ENCODE measurements at regions not wholly inside any gene's neighbourhood (a gene's known extent, or its start where the extent isn't known, plus 50 kb on each side); places are given as distances from the start of the nearest gene placed in this dataset.

- Histone ChIP-seq H2AFZ (ENCODE audit: low read depth, low read length) (peak overlapping the region; percentile 45; the same call in 1 of the 2 replicates), H3K27me3 (ENCODE audit: control insufficient read depth in 2 of 2, insufficient read depth in 2 of 2, low read length in 2 of 2) (no peaks in the 10 kb centered on the region), H4K20me1 (replicated peaks; ENCODE audit: control insufficient read depth, insufficient read depth, low read length) (no peaks in the 10 kb centered on the region), H3K4me3 (peak overlapping the region; percentile 24), H3K9me3 (replicated peaks; ENCODE audit: control insufficient read depth, insufficient read depth, low read depth, low read length) (no peaks in the 10 kb centered on the region), H3K27ac (ENCODE audit: extremely low read depth, low read depth, low read length) (peak overlapping the region; percentile 43; the same call in 1 of the 3 replicates), H3K36me3 (ENCODE audit: control insufficient read depth, insufficient read depth, low read length) (no peaks in the 10 kb centered on the region), H3K9ac (ENCODE audit: insufficient read depth in 1 of 2, low read depth in 2 of 2, low read length in 2 of 2) (peak overlapping the region in 1 of 2 experiments; percentile 34; a peak in 1 of 4 replicates), H3K4me1 (replicated peaks in 1 of 2; ENCODE audit: control insufficient read depth in 2 of 2, insufficient read depth in 2 of 2, low read length in 2 of 2) (no peaks in the 10 kb centered on the region), H3K79me2 (ENCODE audit: control insufficient read depth, insufficient read depth, low read length) (no peaks in the 10 kb centered on the region), H3K9me1 (ENCODE audit: control insufficient read depth, insufficient read depth, low read length) (no peaks in the 10 kb centered on the region), H3K4me2 (ENCODE audit: insufficient read depth, low read length) (peak overlapping the region; percentile 32; the same call in 1 of the 2 replicates)
- ATAC-seq (peak; percentile 83), FAIRE-seq (no peak), DNase-seq (ENCODE audit: extremely low read depth in 1 of 4, low spot score in 3 of 4) (no peak)
- no TSS peak for BruUV-seq (replicated peaks)
- WGBS (ENCODE audit: insufficient coverage, low coverage, missing lambda C conversion rate), result 6% methylated on average over 3 of the region's 3 CpGs
- POLR2A ChIA-PET, result no interaction called here
- CTCF ChIA-PET (ENCODE audit: low intra/inter-chr PET ratio), result no interaction called here
- intact Hi-C loops (cut with micrococcal nuclease) (no loop called here), in situ Hi-C loops (cut with MboI) (no loop called here)
- TF ChIP-seq ATF6 (CRISPR knock-in tag; IDR thresholded peaks at IDR 0.05), result no peak
- TF ChIP-seq KHSRP (IDR thresholded peaks at IDR 0.05), result no peak
- TF ChIP-seq MCM7 (IDR thresholded peaks at IDR 0.05), result no peak
- TF ChIP-seq ZNF668 (CRISPR knock-in tag; IDR thresholded peaks at IDR 0.05), result no peak
- TF ChIP-seq ZNF318 (IDR thresholded peaks at IDR 0.05; ENCODE audit: borderline replicate concordance in 1 of 2, low read depth in 1 of 2), result no peak
- no peak for TF ChIP-seq KLF10 (CRISPR knock-in tag; IDR thresholded peaks at IDR 0.05)
- no peak for TF ChIP-seq CHD4 (IDR thresholded peaks at IDR 0.05; ENCODE audit: insufficient read depth, insufficient replicate concordance, low read depth, low read length, poor library complexity, severe bottlenecking)
- TF ChIP-seq NELFE (IDR thresholded peaks at IDR 0.05; ENCODE audit: insufficient read depth, insufficient read length), result no peak
- TF ChIP-seq RBM39 (optimal IDR thresholded peaks at IDR 0.05; ENCODE audit: low read depth, low read length), result no peak
- TF ChIP-seq FOXP1 (CRISPR knock-in tag; IDR thresholded peaks at IDR 0.05), result no peak
- TF ChIP-seq CBX8 (IDR thresholded peaks at IDR 0.05; ENCODE audit: borderline replicate concordance, extremely low read depth, low read depth, low read length, poor library complexity, severe bottlenecking), result no peak
- no peak for TF ChIP-seq HDAC2 (IDR thresholded peaks at IDR 0.05)
Measured at GRCh38 chr13:69010789-69011188, 1096.8 kb upstream of the ATXN8OS start.

Data from K562 (cell line).